ENCODE measurements at regions not wholly inside any gene's neighbourhood (a gene's known extent, or its start where the extent isn't known, plus 50 kb on each side); places are given as distances from the start of the nearest gene placed in this dataset.

DNA sequence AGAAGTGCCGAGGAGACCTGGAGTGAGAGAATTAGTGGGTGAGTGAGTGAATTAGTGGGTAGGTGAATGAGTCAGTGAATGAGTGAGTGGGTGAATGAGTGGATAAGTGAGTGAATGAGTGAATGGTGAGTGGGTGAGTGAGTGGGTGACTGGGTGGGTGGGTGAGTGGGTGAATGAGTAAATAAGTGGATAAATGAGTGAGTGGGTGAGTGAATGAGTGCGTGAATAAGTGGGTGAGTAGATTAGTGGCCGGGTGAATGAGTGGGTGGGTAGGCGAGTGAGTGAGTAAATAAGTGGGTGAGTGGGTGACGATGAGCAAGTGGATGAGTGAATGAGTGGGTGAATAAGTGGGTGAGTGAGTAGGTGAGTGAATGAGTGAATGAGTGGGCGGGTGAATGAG is 243.7 kb upstream of the MGMT start:
- TF ChIP-seq, protein P1, sequence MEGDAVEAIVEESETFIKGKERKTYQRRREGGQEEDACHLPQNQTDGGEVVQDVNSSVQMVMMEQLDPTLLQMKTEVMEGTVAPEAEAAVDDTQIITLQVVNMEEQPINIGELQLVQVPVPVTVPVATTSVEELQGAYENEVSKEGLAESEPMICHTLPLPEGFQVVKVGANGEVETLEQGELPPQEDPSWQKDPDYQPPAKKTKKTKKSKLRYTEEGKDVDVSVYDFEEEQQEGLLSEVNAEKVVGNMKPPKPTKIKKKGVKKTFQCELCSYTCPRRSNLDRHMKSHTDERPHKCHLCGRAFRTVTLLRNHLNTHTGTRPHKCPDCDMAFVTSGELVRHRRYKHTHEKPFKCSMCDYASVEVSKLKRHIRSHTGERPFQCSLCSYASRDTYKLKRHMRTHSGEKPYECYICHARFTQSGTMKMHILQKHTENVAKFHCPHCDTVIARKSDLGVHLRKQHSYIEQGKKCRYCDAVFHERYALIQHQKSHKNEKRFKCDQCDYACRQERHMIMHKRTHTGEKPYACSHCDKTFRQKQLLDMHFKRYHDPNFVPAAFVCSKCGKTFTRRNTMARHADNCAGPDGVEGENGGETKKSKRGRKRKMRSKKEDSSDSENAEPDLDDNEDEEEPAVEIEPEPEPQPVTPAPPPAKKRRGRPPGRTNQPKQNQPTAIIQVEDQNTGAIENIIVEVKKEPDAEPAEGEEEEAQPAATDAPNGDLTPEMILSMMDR (IDR thresholded peaks at IDR 0.05): no peak
- TF ChIP-seq POLR2A (IDR thresholded peaks at IDR 0.05): no peak
